DOHH2 (cell line): ENCODE measurements at regions not wholly inside any gene's neighbourhood (a gene's known extent, or its start where the extent isn't known, plus 50 kb on each side); places are given as distances from the start of the nearest gene placed in this dataset.
"Not testable (repeated sequence)": the region's sequence is repeated elsewhere in the genome, so short reads cannot be mapped to it uniquely, and the experiment has no call there.

Experiments used
- H3F3A ChIP-seq: fragments of 200-600 bp; sonication (generic), shearing (Covaris generic); 2 replicates; pipeline ENCODE4 v1.6.0; 2016; ENCODE audit warnings: antibody characterized with exemption, mild to moderate bottlenecking; ENCODE audit not compliant: control insufficient read depth, insufficient read depth
- H3K27ac ChIP-seq: fragments of 200-600 bp; sonication (generic); 2 replicates; pipeline ENCODE4 v1.5.1; 2014; ENCODE audit warnings: low read depth, mild to moderate bottlenecking, low read length, moderate library complexity
- H3K27me3 ChIP-seq: fragments of 200-600 bp; sonication (generic); 2 replicates; pipeline ENCODE4 v1.6.1; 2014; ENCODE audit warnings: mild to moderate bottlenecking, low read length, mixed read lengths; ENCODE audit not compliant: control insufficient read depth
- H3K36me3 ChIP-seq: fragments of 200-600 bp; sonication (generic); 2 replicates; pipeline ENCODE4 v1.6.1; 2014; ENCODE audit warnings: mild to moderate bottlenecking, low read length, moderate library complexity, mixed read lengths; ENCODE audit not compliant: control insufficient read depth
- H3K4me1 ChIP-seq: fragments of 200-600 bp; sonication (generic); 2 replicates; pipeline ENCODE4 v1.6.1; 2014; ENCODE audit warnings: mild to moderate bottlenecking, low read length, mixed read lengths; ENCODE audit not compliant: control insufficient read depth
- H3K4me2 ChIP-seq: fragments of 200-600 bp; sonication (generic); 2 replicates; pipeline ENCODE4 v1.6.0; 2014; ENCODE audit warnings: mild to moderate bottlenecking, low read length, moderate library complexity
- H3K4me3 ChIP-seq: fragments of 200-600 bp; sonication (generic); 2 replicates; pipeline ENCODE4 v1.5.1; 2014; ENCODE audit warnings: mild to moderate bottlenecking, low read length, mixed read lengths
- H3K79me2 ChIP-seq: fragments of 200-600 bp; sonication (generic); 2 replicates; pipeline ENCODE4 v1.6.1; 2014; ENCODE audit warnings: mild to moderate bottlenecking, low read length, mixed read lengths; ENCODE audit not compliant: control insufficient read depth
- H3K9me2 ChIP-seq: fragments of 200-600 bp; sonication (generic); replicated peaks from 2 replicates; pipeline ENCODE4 v1.6.1; 2014; ENCODE audit warnings: mild to moderate bottlenecking, low read length, mixed read lengths; ENCODE audit not compliant: control insufficient read depth
- H3K9me3 ChIP-seq: fragments of 200-600 bp; sonication (generic); 2 replicates; pipeline ENCODE4 v1.6.1; 2014; ENCODE audit warnings: antibody characterized with exemption, low read length, mixed read lengths; ENCODE audit not compliant: control insufficient read depth, insufficient read depth
- H4K20me1 ChIP-seq: fragments of 200-600 bp; sonication (generic); 2 replicates; pipeline ENCODE4 v1.6.0; 2014; ENCODE audit warnings: low read depth, mild to moderate bottlenecking, antibody characterized with exemption, low read length, moderate library complexity; ENCODE audit not compliant: control insufficient read depth, insufficient read depth
- CTCF ChIP-seq: fragments of 200-600 bp; sonication (generic); IDR thresholded peaks from one replicate; pipeline ENCODE4 v1.5.1; 2014; ENCODE audit warnings: antibody characterized with exemption, mild to moderate bottlenecking, low read depth, low read length; ENCODE audit not compliant: poor library complexity, severe bottlenecking
- EZH2phosphoT487 ChIP-seq: fragments of 200-600 bp; sonication (generic); IDR thresholded peaks from 2 replicates; pipeline ENCODE4 v1.6.1; 2017; ENCODE audit warnings: borderline replicate concordance, mild to moderate bottlenecking, antibody characterized with exemption, low read length, moderate library complexity, mixed read lengths

DNA sequence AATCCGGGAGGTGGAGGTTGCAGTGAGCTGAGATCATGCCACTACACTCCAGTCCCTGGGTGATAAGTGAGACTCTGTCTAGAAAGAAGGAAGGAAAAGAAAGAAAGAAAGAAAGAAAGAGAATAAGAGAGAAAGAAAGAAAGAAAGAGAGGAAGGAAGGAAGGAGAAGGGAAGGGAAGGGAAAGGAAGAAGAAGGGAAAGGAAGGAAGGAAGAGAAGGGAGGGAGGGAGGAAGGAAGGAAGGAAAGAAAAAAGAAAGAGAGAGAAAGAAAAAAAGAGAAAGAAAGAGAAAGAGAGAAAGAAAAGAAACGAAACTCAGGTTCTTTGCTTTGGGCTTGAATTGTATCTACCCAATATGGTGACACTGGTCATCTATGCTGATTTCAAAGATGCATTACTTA lies 102.3 kb upstream of the GATA6 start:
- Histone ChIP-seq H3K27me3 (no peaks in the 10 kb centered on the region), H3K4me1 (no peaks in the 10 kb centered on the region), H3K4me3 (no peak overlapping the region), H3F3A (no peaks in the 10 kb centered on the region), H3K79me2 (no peaks in the 10 kb centered on the region), H3K9me2 (no peaks in the 10 kb centered on the region), H4K20me1 (no peaks in the 10 kb centered on the region), H3K27ac (no peak overlapping the region), H3K4me2 (no peak overlapping the region), H3K36me3 (no peaks in the 10 kb centered on the region), H3K9me3 (no peaks in the 10 kb centered on the region)
- no peak for TF ChIP-seq EZH2phosphoT487
- TF ChIP-seq CTCF = no peak

DNA sequence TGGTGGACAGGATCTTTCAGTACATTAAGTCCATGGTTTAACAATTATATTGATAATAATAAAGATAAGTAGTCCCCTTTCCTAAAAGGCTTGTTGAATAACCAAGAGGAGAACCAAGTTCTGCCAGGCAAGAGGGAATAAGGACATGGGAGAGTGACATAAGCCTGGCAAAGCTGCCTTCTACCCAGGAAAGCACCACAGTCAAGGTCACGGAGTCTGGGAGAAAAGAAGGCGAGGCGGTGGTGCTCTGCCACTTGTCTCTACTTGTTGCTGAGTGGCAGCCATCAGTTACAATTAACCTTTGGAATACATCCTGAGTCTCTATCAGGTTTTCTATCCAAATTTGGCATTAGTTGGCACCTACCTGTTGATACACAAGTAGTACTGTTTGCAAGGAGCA lies 101.7 kb upstream of the GATA6 start:
- no peaks in the 10 kb centered on the region for H3F3A ChIP-seq
- no peak overlapping the region for H3K4me2 ChIP-seq
- no peaks in the 10 kb centered on the region for H3K4me1 ChIP-seq
- H4K20me1 ChIP-seq = no peaks in the 10 kb centered on the region
- H3K36me3 ChIP-seq = no peaks in the 10 kb centered on the region
- TF ChIP-seq CTCF (no peak), EZH2phosphoT487 (no peak)
- H3K9me3 ChIP-seq = no peaks in the 10 kb centered on the region
- H3K27ac ChIP-seq = no peak overlapping the region
- H3K9me2 ChIP-seq = no peaks in the 10 kb centered on the region
- H3K79me2 ChIP-seq = no peaks in the 10 kb centered on the region
- no peaks in the 10 kb centered on the region for H3K27me3 ChIP-seq
- no peak overlapping the region for H3K4me3 ChIP-seq

DNA sequence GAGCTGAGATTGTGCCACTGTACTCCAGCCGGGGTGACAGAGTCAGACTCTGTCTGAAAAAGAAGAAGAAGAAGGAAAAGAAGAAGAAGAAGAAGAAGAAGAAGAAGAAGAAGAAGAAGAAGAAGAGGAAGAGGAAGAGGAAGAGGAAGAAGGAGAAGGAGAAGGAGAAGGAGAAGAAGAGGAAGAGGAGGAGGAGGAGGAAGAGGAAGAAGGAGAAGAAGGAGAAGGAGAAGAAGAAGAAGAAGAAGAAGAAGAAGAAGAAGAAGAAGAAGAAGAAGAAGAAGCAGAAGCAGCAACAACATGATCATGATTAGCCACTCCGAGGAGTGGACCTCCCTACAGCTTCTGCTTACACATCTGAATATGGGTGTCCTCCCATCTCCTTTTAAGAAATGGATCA lies 100.6 kb upstream of the GATA6 start:
- H3K4me1 ChIP-seq, H3K27me3 ChIP-seq, H3K9me2 ChIP-seq, H3K9me3 ChIP-seq, H3K4me3 ChIP-seq, H3F3A ChIP-seq, H4K20me1 ChIP-seq, H3K4me2 ChIP-seq, H3K36me3 ChIP-seq, H3K27ac ChIP-seq, H3K79me2 ChIP-seq: not testable (repeated sequence)

DNA sequence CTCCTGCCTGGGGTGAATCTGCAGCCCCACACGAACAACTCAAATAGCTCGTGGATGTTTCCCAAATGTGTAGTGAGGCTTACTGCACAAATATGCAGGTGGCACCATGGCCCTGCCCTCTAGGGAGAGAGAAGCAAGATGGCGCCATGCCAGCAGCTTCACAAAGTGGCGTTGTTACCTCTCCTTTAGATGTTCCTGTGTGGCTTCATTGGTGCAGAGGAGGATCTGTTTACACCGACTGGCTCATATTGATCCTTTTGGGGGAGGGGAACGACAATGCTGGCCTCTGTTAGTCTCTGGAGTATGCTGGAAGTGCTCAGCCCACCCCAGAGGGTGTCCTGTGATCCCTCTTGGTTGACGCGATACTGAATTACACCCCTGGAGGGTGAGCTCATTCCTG lies 99.5 kb upstream of the GATA6 start:
- H3K36me3 ChIP-seq = no peaks in the 10 kb centered on the region
- no peak overlapping the region for H3K4me3 ChIP-seq
- H3K4me2 ChIP-seq = no peak overlapping the region
- no peaks in the 10 kb centered on the region for H3K27me3 ChIP-seq
- no peak for TF ChIP-seq EZH2phosphoT487
- TF ChIP-seq CTCF = no peak
- H3K4me1 ChIP-seq = no peaks in the 10 kb centered on the region
- no peaks in the 10 kb centered on the region for H3K9me2 ChIP-seq
- no peaks in the 10 kb centered on the region for H3F3A ChIP-seq
- no peak overlapping the region for H3K27ac ChIP-seq
- H3K79me2 ChIP-seq = no peaks in the 10 kb centered on the region
- no peaks in the 10 kb centered on the region for H4K20me1 ChIP-seq
- H3K9me3 ChIP-seq = no peaks in the 10 kb centered on the region
